ENCODE measurements at regions not wholly inside any gene's neighbourhood (a gene's known extent, or its start where the extent isn't known, plus 50 kb on each side); places are given as distances from the start of the nearest gene placed in this dataset.

DNA sequence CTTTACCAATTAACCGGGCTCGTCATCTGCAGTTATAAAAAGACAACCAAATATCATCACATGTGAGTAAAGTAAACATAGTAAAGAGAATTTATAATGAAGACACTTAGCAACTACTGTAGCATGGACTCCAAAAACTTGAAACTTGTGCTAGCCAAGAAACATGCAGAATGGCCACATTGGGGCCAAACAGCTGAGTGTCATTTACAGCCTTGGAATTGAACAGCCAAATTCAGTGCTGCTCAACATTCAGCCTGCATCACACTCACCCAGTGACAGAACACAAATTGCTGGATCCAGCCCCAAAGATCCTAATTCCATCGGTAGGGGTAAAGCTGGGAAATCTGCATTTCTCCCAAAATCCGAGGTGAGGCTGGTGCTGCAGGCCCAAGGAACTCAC, 224.8 kb upstream of the GYPC start:
- 90% methylated on average over 2 of the region's 4 CpGs for WGBS
- Histone ChIP-seq H3K4me3 (ENCODE audit: low read length) (no peak overlapping the region), H3K36me3 (ENCODE audit: insufficient read depth, low read length) (no peaks in the 10 kb centered on the region), H3K4me1 (ENCODE audit: insufficient read depth, low read length) (no peaks in the 10 kb centered on the region), H3K27ac (ENCODE audit: low read depth, low read length) (no peak overlapping the region), H3K9ac (ENCODE audit: low read depth, low read length) (no peak overlapping the region), H3K9me3 (ENCODE audit: insufficient read depth, low read depth, low read length) (no peaks in the 10 kb centered on the region), H3K27me3 (ENCODE audit: insufficient read depth, low read length) (no peaks in the 10 kb centered on the region)

GRCh38 chr2:126436411-126436810, 219.5 kb upstream of the GYPC start:
- Histone ChIP-seq H3K9ac (ENCODE audit: low read depth, low read length) (no peak overlapping the region), H3K27ac (ENCODE audit: low read depth, low read length) (no peak overlapping the region), H3K9me3 (ENCODE audit: insufficient read depth, low read depth, low read length) (no peaks in the 10 kb centered on the region), H3K4me3 (ENCODE audit: low read length) (no peak overlapping the region), H3K36me3 (ENCODE audit: insufficient read depth, low read length) (no peaks in the 10 kb centered on the region), H3K4me1 (ENCODE audit: insufficient read depth, low read length) (no peaks in the 10 kb centered on the region), H3K27me3 (ENCODE audit: insufficient read depth, low read length) (no peaks in the 10 kb centered on the region)
- 96% methylated on average over 1 of the region's 1 CpG for WGBS

DNA sequence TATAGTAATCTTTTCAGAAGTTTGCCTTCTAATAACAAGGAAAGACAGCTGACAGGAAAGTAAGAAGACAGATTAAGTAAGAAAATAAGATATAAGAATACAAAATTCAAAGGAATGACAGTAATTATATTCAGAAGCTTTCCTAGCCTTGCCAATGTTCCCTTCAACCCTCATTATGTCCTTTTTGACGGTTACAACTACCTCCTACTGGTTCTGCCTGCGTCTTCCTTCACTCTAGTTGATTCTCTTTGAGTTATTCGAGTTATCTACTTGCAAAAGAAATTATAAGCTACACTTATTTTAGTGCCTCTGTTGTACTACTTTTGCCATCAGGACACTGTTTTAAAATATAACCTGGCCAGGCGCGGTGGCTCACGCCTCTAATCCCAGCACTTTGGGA, 218.9 kb upstream of the GYPC start:
- Histone ChIP-seq H3K4me3 (ENCODE audit: low read length) (no peak overlapping the region), H3K36me3 (ENCODE audit: insufficient read depth, low read length) (no peaks in the 10 kb centered on the region), H3K27ac (ENCODE audit: low read depth, low read length) (no peak overlapping the region), H3K4me1 (ENCODE audit: insufficient read depth, low read length) (no peaks in the 10 kb centered on the region), H3K9me3 (ENCODE audit: insufficient read depth, low read depth, low read length) (no peaks in the 10 kb centered on the region), H3K9ac (ENCODE audit: low read depth, low read length) (no peak overlapping the region), H3K27me3 (ENCODE audit: insufficient read depth, low read length) (no peaks in the 10 kb centered on the region)
- 93% methylated on average over 6 of the region's 6 CpGs for WGBS

GRCh38 chr2:126444512-126444911, 211.4 kb upstream of the GYPC start:
- H3K4me1 ChIP-seq (ENCODE audit: insufficient read depth, low read length) = no peaks in the 10 kb centered on the region
- H3K4me3 ChIP-seq (ENCODE audit: low read length) = no peak overlapping the region
- no peak overlapping the region for H3K9ac ChIP-seq (ENCODE audit: low read depth, low read length)
- H3K27ac ChIP-seq (ENCODE audit: low read depth, low read length) = no peak overlapping the region
- WGBS = 91% methylated on average over 1 of the region's 1 CpG
- H3K27me3 ChIP-seq (ENCODE audit: insufficient read depth, low read length) = no peaks in the 10 kb centered on the region
- H3K9me3 ChIP-seq (ENCODE audit: insufficient read depth, low read depth, low read length) = no peaks in the 10 kb centered on the region
- no peaks in the 10 kb centered on the region for H3K36me3 ChIP-seq (ENCODE audit: insufficient read depth, low read length)

- H3K9ac ChIP-seq (ENCODE audit: low read depth, low read length) = no peak overlapping the region
- WGBS = 89% methylated on average over 3 of the region's 3 CpGs
- H3K36me3 ChIP-seq (ENCODE audit: insufficient read depth, low read length) = no peaks in the 10 kb centered on the region
- no peak overlapping the region for H3K27ac ChIP-seq (ENCODE audit: low read depth, low read length)
- no peak overlapping the region for H3K4me3 ChIP-seq (ENCODE audit: low read length)
- H3K27me3 ChIP-seq (ENCODE audit: insufficient read depth, low read length) = no peaks in the 10 kb centered on the region
- no peaks in the 10 kb centered on the region for H3K9me3 ChIP-seq (ENCODE audit: insufficient read depth, low read depth, low read length)
- H3K4me1 ChIP-seq (ENCODE audit: insufficient read depth, low read length) = no peaks in the 10 kb centered on the region
Measured at GRCh38 chr2:126446106-126446695, 209.8 kb upstream of the GYPC start.

DNA sequence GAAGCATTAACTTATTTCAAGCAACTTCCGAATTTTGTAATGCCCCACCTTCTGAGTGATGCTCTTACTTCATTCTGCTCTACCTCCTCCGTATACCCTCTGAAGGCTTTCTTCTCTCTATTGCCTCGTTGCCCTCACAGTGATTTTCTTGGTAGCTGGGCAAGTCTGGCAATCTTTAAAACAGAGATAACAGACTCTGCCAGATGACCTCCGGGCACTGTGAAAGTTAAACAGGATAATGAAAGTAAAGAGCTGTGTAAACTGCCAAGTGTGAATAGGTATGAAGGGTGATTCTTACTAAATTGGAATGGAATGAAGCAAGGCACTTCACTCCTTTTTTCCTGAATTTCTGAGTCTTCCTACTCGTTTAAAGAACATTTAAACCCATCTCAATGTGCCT, 207.3 kb upstream of the GYPC start:
- Histone ChIP-seq H3K9ac (ENCODE audit: low read depth, low read length) (no peak overlapping the region), H3K27me3 (ENCODE audit: insufficient read depth, low read length) (no peaks in the 10 kb centered on the region), H3K27ac (ENCODE audit: low read depth, low read length) (no peak overlapping the region), H3K9me3 (ENCODE audit: insufficient read depth, low read depth, low read length) (no peaks in the 10 kb centered on the region), H3K4me3 (ENCODE audit: low read length) (no peak overlapping the region), H3K4me1 (ENCODE audit: insufficient read depth, low read length) (no peaks in the 10 kb centered on the region), H3K36me3 (ENCODE audit: insufficient read depth, low read length) (no peaks in the 10 kb centered on the region)
- 89% methylated on average over 5 of the region's 5 CpGs for whole genome bisulfite sequencing

- Histone ChIP-seq H3K27ac (ENCODE audit: low read depth, low read length) (no peak overlapping the region), H3K4me3 (ENCODE audit: low read length) (no peak overlapping the region), H3K36me3 (ENCODE audit: insufficient read depth, low read length) (no peaks in the 10 kb centered on the region), H3K4me1 (ENCODE audit: insufficient read depth, low read length) (no peaks in the 10 kb centered on the region), H3K27me3 (ENCODE audit: insufficient read depth, low read length) (no peaks in the 10 kb centered on the region), H3K9me3 (ENCODE audit: insufficient read depth, low read depth, low read length) (no peaks in the 10 kb centered on the region), H3K9ac (ENCODE audit: low read depth, low read length) (no peak overlapping the region)
- 94% methylated on average over 2 of the region's 2 CpGs for WGBS
Measured at GRCh38 chr2:126449677-126450076, 206.3 kb upstream of the GYPC start.

GRCh38 chr2:126463892-126464674, 191.9 kb upstream of the GYPC start:
- Histone ChIP-seq H3K4me3 (ENCODE audit: low read length) (no peak overlapping the region), H3K27me3 (ENCODE audit: insufficient read depth, low read length) (no peaks in the 10 kb centered on the region), H3K4me1 (ENCODE audit: insufficient read depth, low read length) (0 out of 2 replicates have a peak, but pooled peaks cover 3% of the 10 kb centered on the region), H3K9me3 (ENCODE audit: insufficient read depth, low read depth, low read length) (no peaks in the 10 kb centered on the region), H3K36me3 (ENCODE audit: insufficient read depth, low read length) (no peaks in the 10 kb centered on the region), H3K27ac (ENCODE audit: low read depth, low read length) (no peak overlapping the region), H3K9ac (ENCODE audit: low read depth, low read length) (no peak overlapping the region)
- WGBS = 85% methylated on average over 8 of the region's 8 CpGs

GRCh38 chr2:126467367-126468054, 188.4 kb upstream of the GYPC start:
- Histone ChIP-seq H3K9me3 (ENCODE audit: insufficient read depth, low read depth, low read length) (no peaks in the 10 kb centered on the region), H3K27ac (ENCODE audit: low read depth, low read length) (no peak overlapping the region), H3K4me1 (ENCODE audit: insufficient read depth, low read length) (0 out of 2 replicates have a peak, but pooled peaks cover 3% of the 10 kb centered on the region), H3K4me3 (ENCODE audit: low read length) (no peak overlapping the region), H3K27me3 (ENCODE audit: insufficient read depth, low read length) (no peaks in the 10 kb centered on the region), H3K9ac (ENCODE audit: low read depth, low read length) (no peak overlapping the region), H3K36me3 (ENCODE audit: insufficient read depth, low read length) (no peaks in the 10 kb centered on the region)
- 92% methylated on average over 5 of the region's 6 CpGs for WGBS

DNA sequence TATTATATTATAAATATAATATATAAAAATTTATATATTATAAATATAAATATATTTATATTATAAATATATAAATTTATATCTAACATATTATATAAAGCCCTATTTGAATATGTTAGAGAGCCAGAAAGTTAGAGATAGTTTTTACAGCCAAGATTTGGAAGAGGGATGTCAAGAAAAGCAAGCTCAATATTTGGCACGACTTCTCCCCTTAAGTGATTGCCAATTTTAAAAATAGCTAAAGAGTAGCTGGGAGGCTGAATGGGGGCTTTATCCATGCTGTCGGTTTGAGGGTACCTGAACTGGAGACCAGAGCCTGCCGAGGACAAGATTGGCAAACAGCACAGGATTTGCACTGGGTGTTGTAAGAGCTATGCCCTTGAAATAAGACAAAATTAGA, 180.9 kb upstream of the GYPC start:
- H3K27ac ChIP-seq (ENCODE audit: low read depth, low read length) = no peak overlapping the region
- no peaks in the 10 kb centered on the region for H3K36me3 ChIP-seq (ENCODE audit: insufficient read depth, low read length)
- 90% methylated on average over 3 of the region's 3 CpGs for WGBS
- H3K9ac ChIP-seq (ENCODE audit: low read depth, low read length) = no peak overlapping the region
- 0 out of 2 replicates have a peak, but pooled peaks cover 6% of the 10 kb centered on the region for H3K9me3 ChIP-seq (ENCODE audit: insufficient read depth, low read depth, low read length)
- no peak overlapping the region for H3K4me3 ChIP-seq (ENCODE audit: low read length)
- no peaks in the 10 kb centered on the region for H3K4me1 ChIP-seq (ENCODE audit: insufficient read depth, low read length)
- no peaks in the 10 kb centered on the region for H3K27me3 ChIP-seq (ENCODE audit: insufficient read depth, low read length)

- no peak overlapping the region for H3K9ac ChIP-seq (ENCODE audit: low read depth, low read length)
- no peaks in the 10 kb centered on the region for H3K27me3 ChIP-seq (ENCODE audit: insufficient read depth, low read length)
- no peak overlapping the region for H3K4me3 ChIP-seq (ENCODE audit: low read length)
- H3K27ac ChIP-seq (ENCODE audit: low read depth, low read length) = no peak overlapping the region
- 0 out of 2 replicates have a peak, but pooled peaks cover 6% of the 10 kb centered on the region for H3K9me3 ChIP-seq (ENCODE audit: insufficient read depth, low read depth, low read length)
- no peaks in the 10 kb centered on the region for H3K36me3 ChIP-seq (ENCODE audit: insufficient read depth, low read length)
- no peaks in the 10 kb centered on the region for H3K4me1 ChIP-seq (ENCODE audit: insufficient read depth, low read length)
- WGBS = 73% methylated on average over 4 of the region's 5 CpGs
Measured at GRCh38 chr2:126476691-126477090, 179.3 kb upstream of the GYPC start.
